C4-2B (cell line): ENCODE measurements at regions not wholly inside any gene's neighbourhood (a gene's known extent, or its start where the extent isn't known, plus 50 kb on each side); places are given as distances from the start of the nearest gene placed in this dataset.

ENCODE experiments used
- CTCF ChIP-seq: fragments of 450-650 bp; conservative IDR thresholded peaks from 2 replicates; pipeline ENCODE4 v1.5.1; 2017; ENCODE audit warnings: mild to moderate bottlenecking
- ZFX ChIP-seq: fragments of 450-650 bp; IDR thresholded peaks from 2 replicates; pipeline ENCODE4 v1.6.1; 2017

- TF ChIP-seq CTCF: no peak
- TF ChIP-seq ZFX: no peak
Observed at GRCh38 chr1:234699795-234700665, 90.1 kb upstream of the IRF2BP2 start.
